H1 (cell line): ENCODE measurements at regions not wholly inside any gene's neighbourhood (a gene's known extent, or its start where the extent isn't known, plus 50 kb on each side); places are given as distances from the start of the nearest gene placed in this dataset.

ENCODE experiments used
- ASH2L ChIP-seq: fragments of 200-600, 300-600 bp; sonication (generic); IDR thresholded peaks from one replicate; pipeline ENCODE4 v1.7.1; 2017; ENCODE audit warnings: low read length
- ATF3 ChIP-seq: IDR thresholded peaks from 2 replicates; pipeline ENCODE4 v1.6.1; 2011; ENCODE audit warnings: low read depth, mild to moderate bottlenecking, low read length; ENCODE audit not compliant: insufficient read depth
- CBX5 ChIP-seq: fragments of 300-800, 300-1000 bp; sonication (generic); IDR thresholded peaks from 2 replicates; pipeline ENCODE4 v1.7.1; 2016; ENCODE audit warnings: antibody characterized with exemption, low read length, low read depth
- CREB1 ChIP-seq: IDR thresholded peaks from 2 replicates; pipeline ENCODE4 v1.6.1; 2012; ENCODE audit warnings: inconsistent platforms
- EGR1 ChIP-seq: IDR thresholded peaks from 2 replicates; pipeline ENCODE4 v1.6.1; 2011; ENCODE audit warnings: low read depth, low read length, borderline replicate concordance
- GABPA ChIP-seq: IDR thresholded peaks from 2 replicates; pipeline ENCODE4 v1.6.1; 2011; ENCODE audit warnings: mild to moderate bottlenecking, low read length, moderate library complexity, borderline replicate concordance; ENCODE audit not compliant: insufficient read depth
- HDAC2 ChIP-seq, 2 experiments: fragments of 300-600 bp in 1 of 2; sonication (generic) in 1 of 2; IDR thresholded peaks; 2 replicates each; pipeline ENCODE4 v1.6.1; 2011 to 2012; ENCODE audit warnings: low read depth in 2 of 2, low read length in 2 of 2, mild to moderate bottlenecking in 2 of 2, moderate library complexity in 2 of 2, borderline replicate concordance in 1 of 2, inconsistent platforms in 1 of 2
- KDM1A ChIP-seq: fragments of 200-600, 300-600 bp; sonication (generic); IDR thresholded peaks from 2 replicates; pipeline ENCODE4 v1.7.1; 2016; ENCODE audit warnings: mild to moderate bottlenecking, low read length, borderline replicate concordance
- POLR2AphosphoS5 ChIP-seq: IDR thresholded peaks from 2 replicates; pipeline ENCODE4 v1.6.1; 2011; ENCODE audit warnings: low read depth, low read length
- RBBP5 ChIP-seq: IDR thresholded peaks from 2 replicates; pipeline ENCODE4 v1.7.1; 2012; ENCODE audit warnings: low read depth, mild to moderate bottlenecking, inconsistent platforms, low read length, moderate library complexity, borderline replicate concordance
- SP1 ChIP-seq: IDR thresholded peaks from 2 replicates; pipeline ENCODE4 v1.6.1; 2011; ENCODE audit warnings: low read depth, low read length
- TF ChIP-seq, protein P1 (sequence below): fragments of 300-600 bp; sonication (generic); IDR thresholded peaks from 2 replicates; pipeline ENCODE4 v1.7.1; 2012; ENCODE audit warnings: low read length, moderate library complexity, mild to moderate bottlenecking, inconsistent platforms; ENCODE audit not compliant: insufficient replicate concordance

DNA sequence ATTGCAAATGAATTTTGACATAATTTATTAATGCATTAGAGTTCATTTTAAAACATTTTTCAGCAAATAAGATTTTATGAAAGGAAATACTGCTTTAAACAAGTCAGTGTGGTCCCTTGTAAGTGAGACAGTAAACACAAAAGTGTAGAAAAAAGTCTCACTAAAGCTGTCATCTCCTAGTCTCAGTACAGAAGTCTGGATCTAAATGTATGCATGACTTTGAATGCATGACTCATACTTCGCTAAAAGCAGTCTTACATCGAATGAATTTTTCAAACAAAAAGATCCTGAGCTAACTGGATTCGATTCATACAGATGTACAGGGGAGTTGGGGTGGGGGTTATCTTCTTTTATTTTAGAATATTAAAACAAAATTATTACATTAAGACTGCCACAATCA, 207.4 kb upstream of the VCX start (continued):
- TF ChIP-seq, protein P1, sequence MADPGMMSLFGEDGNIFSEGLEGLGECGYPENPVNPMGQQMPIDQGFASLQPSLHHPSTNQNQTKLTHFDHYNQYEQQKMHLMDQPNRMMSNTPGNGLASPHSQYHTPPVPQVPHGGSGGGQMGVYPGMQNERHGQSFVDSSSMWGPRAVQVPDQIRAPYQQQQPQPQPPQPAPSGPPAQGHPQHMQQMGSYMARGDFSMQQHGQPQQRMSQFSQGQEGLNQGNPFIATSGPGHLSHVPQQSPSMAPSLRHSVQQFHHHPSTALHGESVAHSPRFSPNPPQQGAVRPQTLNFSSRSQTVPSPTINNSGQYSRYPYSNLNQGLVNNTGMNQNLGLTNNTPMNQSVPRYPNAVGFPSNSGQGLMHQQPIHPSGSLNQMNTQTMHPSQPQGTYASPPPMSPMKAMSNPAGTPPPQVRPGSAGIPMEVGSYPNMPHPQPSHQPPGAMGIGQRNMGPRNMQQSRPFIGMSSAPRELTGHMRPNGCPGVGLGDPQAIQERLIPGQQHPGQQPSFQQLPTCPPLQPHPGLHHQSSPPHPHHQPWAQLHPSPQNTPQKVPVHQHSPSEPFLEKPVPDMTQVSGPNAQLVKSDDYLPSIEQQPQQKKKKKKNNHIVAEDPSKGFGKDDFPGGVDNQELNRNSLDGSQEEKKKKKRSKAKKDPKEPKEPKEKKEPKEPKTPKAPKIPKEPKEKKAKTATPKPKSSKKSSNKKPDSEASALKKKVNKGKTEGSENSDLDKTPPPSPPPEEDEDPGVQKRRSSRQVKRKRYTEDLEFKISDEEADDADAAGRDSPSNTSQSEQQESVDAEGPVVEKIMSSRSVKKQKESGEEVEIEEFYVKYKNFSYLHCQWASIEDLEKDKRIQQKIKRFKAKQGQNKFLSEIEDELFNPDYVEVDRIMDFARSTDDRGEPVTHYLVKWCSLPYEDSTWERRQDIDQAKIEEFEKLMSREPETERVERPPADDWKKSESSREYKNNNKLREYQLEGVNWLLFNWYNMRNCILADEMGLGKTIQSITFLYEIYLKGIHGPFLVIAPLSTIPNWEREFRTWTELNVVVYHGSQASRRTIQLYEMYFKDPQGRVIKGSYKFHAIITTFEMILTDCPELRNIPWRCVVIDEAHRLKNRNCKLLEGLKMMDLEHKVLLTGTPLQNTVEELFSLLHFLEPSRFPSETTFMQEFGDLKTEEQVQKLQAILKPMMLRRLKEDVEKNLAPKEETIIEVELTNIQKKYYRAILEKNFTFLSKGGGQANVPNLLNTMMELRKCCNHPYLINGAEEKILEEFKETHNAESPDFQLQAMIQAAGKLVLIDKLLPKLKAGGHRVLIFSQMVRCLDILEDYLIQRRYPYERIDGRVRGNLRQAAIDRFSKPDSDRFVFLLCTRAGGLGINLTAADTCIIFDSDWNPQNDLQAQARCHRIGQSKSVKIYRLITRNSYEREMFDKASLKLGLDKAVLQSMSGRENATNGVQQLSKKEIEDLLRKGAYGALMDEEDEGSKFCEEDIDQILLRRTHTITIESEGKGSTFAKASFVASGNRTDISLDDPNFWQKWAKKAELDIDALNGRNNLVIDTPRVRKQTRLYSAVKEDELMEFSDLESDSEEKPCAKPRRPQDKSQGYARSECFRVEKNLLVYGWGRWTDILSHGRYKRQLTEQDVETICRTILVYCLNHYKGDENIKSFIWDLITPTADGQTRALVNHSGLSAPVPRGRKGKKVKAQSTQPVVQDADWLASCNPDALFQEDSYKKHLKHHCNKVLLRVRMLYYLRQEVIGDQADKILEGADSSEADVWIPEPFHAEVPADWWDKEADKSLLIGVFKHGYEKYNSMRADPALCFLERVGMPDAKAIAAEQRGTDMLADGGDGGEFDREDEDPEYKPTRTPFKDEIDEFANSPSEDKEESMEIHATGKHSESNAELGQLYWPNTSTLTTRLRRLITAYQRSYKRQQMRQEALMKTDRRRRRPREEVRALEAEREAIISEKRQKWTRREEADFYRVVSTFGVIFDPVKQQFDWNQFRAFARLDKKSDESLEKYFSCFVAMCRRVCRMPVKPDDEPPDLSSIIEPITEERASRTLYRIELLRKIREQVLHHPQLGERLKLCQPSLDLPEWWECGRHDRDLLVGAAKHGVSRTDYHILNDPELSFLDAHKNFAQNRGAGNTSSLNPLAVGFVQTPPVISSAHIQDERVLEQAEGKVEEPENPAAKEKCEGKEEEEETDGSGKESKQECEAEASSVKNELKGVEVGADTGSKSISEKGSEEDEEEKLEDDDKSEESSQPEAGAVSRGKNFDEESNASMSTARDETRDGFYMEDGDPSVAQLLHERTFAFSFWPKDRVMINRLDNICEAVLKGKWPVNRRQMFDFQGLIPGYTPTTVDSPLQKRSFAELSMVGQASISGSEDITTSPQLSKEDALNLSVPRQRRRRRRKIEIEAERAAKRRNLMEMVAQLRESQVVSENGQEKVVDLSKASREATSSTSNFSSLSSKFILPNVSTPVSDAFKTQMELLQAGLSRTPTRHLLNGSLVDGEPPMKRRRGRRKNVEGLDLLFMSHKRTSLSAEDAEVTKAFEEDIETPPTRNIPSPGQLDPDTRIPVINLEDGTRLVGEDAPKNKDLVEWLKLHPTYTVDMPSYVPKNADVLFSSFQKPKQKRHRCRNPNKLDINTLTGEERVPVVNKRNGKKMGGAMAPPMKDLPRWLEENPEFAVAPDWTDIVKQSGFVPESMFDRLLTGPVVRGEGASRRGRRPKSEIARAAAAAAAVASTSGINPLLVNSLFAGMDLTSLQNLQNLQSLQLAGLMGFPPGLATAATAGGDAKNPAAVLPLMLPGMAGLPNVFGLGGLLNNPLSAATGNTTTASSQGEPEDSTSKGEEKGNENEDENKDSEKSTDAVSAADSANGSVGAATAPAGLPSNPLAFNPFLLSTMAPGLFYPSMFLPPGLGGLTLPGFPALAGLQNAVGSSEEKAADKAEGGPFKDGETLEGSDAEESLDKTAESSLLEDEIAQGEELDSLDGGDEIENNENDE: no peak
- TF ChIP-seq HDAC2 (IDR thresholded peaks at IDR 0.05; ENCODE audit: borderline replicate concordance in 1 of 2, low read depth in 2 of 2, low read length in 2 of 2) (no peak), CREB1 (no peak), SP1 (no peak), CBX5 (no peak), ATF3 (no peak), POLR2AphosphoS5 (no peak), EGR1 (no peak), KDM1A (no peak), GABPA (no peak), RBBP5 (no peak), ASH2L (no peak)
